GM12878 (cell line): ENCODE measurements at regions not wholly inside any gene's neighbourhood (a gene's known extent, or its start where the extent isn't known, plus 50 kb on each side); places are given as distances from the start of the nearest gene placed in this dataset.

Experiments
- ATAC-seq: fragments of 200-7000 bp; cut with Tn5 transposase; 3 replicates; pipeline ENCODE4 v1.9.1; 2020; ENCODE audit warnings: mild to moderate bottlenecking, moderate library complexity
- BruUV-seq: library from RNA; stranded (reverse); fragments of 400-500 nt; replicated peaks from 2 replicates; lab custom pipeline; 2021; lab: Mats Ljungman, UMichigan
- CTCF ChIA-PET: fragments of 300-600 bp; sonication (Branson Sonifier 250); formaldehyde crosslinking; extraction: SDS; loops from one replicate; lab custom pipeline; 2021; ENCODE audit warnings: inconsistent platforms; lab: Yijun Ruan, JAX
- POLR2A ChIA-PET: fragments of 350-600 bp; formaldehyde crosslinking; extraction: SDS; loops from one replicate; lab custom pipeline; 2021; ENCODE audit warnings: inconsistent platforms; lab: Charles Lee
- RAD21 ChIA-PET: fragments of 300-600 bp; sonication (Branson Sonifier 250); formaldehyde crosslinking; loops from one replicate; lab custom pipeline; 2023; ENCODE audit warnings: antibody characterized with exemption; ENCODE audit not compliant: unreplicated experiment; lab: Charles Lee
- SMC1A ChIA-PET: fragments of 300-600 bp; sonication (Branson Sonifier 250); formaldehyde crosslinking; loops from one replicate; lab custom pipeline; 2023; ENCODE audit not compliant: unreplicated experiment, uncharacterized antibody; lab: Charles Lee
- DNase-seq: peaks from one replicate; pipeline ENCODE4 v3.0.0-alpha.2; 2011; ENCODE audit warnings: low read depth, low spot score
- FAIRE-seq: peaks from 3 replicates; lab custom pipeline; 2011; peaks lifted over from hg19 to GRCh38; lab: Jason Lieb, UNC
- H2AFZ ChIP-seq: 2 replicates; pipeline ENCODE4 v1.6.0; 2011; ENCODE audit warnings: low read depth, low read length, control low read depth; ENCODE audit not compliant: control insufficient read depth
- H3K27ac ChIP-seq: 2 replicates; pipeline ENCODE4 v1.5.1; 2011; ENCODE audit warnings: control low read depth; ENCODE audit not compliant: control insufficient read depth, insufficient read depth
- H3K27me3 ChIP-seq, 2 experiments: replicated peaks in 1 of 2; 2 replicates each; pipeline versions ENCODE4 v1.6.0 to v1.6.1; 2011; ENCODE audit warnings: low read length in 1 of 2; ENCODE audit not compliant: control insufficient read depth in 2 of 2, insufficient read depth in 2 of 2
- H3K36me3 ChIP-seq, 2 experiments: 2 replicates each; pipeline ENCODE4 v1.5.1; 2011; ENCODE audit warnings: low read length in 1 of 2; ENCODE audit not compliant: control insufficient read depth in 2 of 2, insufficient read depth in 2 of 2
- H3K4me1 ChIP-seq: 2 replicates; pipeline ENCODE4 v1.6.1; 2011; ENCODE audit warnings: mild to moderate bottlenecking, low read length, moderate library complexity, mixed read lengths; ENCODE audit not compliant: control insufficient read depth, insufficient read depth
- H3K4me2 ChIP-seq: 2 replicates; pipeline ENCODE4 v1.6.0; 2011; ENCODE audit warnings: control low read depth; ENCODE audit not compliant: control insufficient read depth, insufficient read depth
- H3K4me3 ChIP-seq: fragments of 200-600 bp; sonication (generic); 2 replicates; pipeline ENCODE4 v1.5.1; 2016
- H3K79me2 ChIP-seq: 2 replicates; pipeline ENCODE4 v1.6.0; 2011; ENCODE audit warnings: low read length; ENCODE audit not compliant: control insufficient read depth, insufficient read depth
- H3K9ac ChIP-seq: 2 replicates; pipeline ENCODE4 v1.8.0; 2011; ENCODE audit warnings: low read length, control low read depth, mixed read lengths; ENCODE audit not compliant: control insufficient read depth, insufficient read depth
- H3K9me3 ChIP-seq: replicated peaks from 3 replicates; pipeline ENCODE4 v1.5.1; 2011; ENCODE audit warnings: mild to moderate bottlenecking, low read length; ENCODE audit not compliant: control insufficient read depth, insufficient read depth
- H4K20me1 ChIP-seq: 2 replicates; pipeline ENCODE4 v1.6.0; 2011; ENCODE audit not compliant: control insufficient read depth, insufficient read depth
- CBX3 ChIP-seq: fragments of 200-600 bp; sonication (generic); IDR thresholded peaks from 2 replicates; pipeline ENCODE4 v1.6.1; 2016; ENCODE audit warnings: low read depth, borderline replicate concordance
- HCFC1 ChIP-seq: fragments of 150-350 bp; IDR thresholded peaks from 2 replicates; pipeline ENCODE4 v1.6.1; 2014; ENCODE audit warnings: low read length
- JUNB ChIP-seq: IDR thresholded peaks from 2 replicates; pipeline ENCODE4 v1.6.1; 2016; ENCODE audit warnings: antibody characterized with exemption, mild to moderate bottlenecking
- STAT1 ChIP-seq: fragments of 450-650 bp; conservative IDR thresholded peaks from 2 replicates; pipeline ENCODE4 v1.6.1; 2014; ENCODE audit warnings: antibody characterized with exemption, mild to moderate bottlenecking
- WGBS: methylation state at CpG from one replicate; pipeline ENCODE4 v1.1.6; 2016; ENCODE audit warnings: low lambda C conversion rate; ENCODE audit not compliant: insufficient replicate concordance, insufficient coverage; ENCODE audit errors: missing lambda C conversion rate; 5-methylcytosine and 5-hydroxymethylcytosine counted together
- in situ Hi-C: fragments of 300-500 bp; cut with MboI; formaldehyde crosslinking; loops from 9 replicates; pipeline ENCODE4 v1.14.3; 2018; ENCODE audit warnings: mixed read lengths
- intact Hi-C: fragments of 100-400 bp; cut with micrococcal nuclease; formaldehyde crosslinking; loops from one replicate; pipeline ENCODE4 v1.14.2; 2022; ENCODE audit not compliant: unreplicated experiment
- TF ChIP-seq, protein P1 (sequence below): fragments of 450-650 bp; IDR thresholded peaks from 2 replicates; pipeline ENCODE4 v1.6.1; 2018; ENCODE audit warnings: borderline replicate concordance, mild to moderate bottlenecking; ENCODE audit not compliant: partially characterized antibody
- TF ChIP-seq, protein P2 (sequence below): fragments of 450-650 bp; conservative IDR thresholded peaks from 2 replicates; pipeline ENCODE4 v1.6.1; 2017; ENCODE audit warnings: mild to moderate bottlenecking, moderate library complexity

DNA sequence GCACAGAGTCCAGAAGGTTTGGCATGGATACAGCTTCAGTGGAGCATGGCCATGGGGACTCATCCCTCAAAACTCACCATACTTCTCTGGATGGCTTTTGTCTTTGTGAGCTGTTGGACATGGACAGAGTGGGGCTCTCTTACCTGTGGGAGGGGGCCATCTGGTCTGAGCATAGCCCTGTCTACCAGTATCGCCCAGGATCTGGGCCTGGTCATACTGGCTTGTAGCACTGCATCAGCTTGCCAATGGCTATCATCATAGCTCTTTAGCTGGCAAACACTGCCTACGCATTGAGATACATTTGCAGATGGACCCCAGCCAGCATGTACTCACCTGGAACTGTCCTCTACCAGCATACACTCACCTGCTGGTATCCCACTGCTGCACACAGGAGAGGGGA, 975.2 kb upstream of the NOVA1 start (continued):
- TF ChIP-seq, protein P1, sequence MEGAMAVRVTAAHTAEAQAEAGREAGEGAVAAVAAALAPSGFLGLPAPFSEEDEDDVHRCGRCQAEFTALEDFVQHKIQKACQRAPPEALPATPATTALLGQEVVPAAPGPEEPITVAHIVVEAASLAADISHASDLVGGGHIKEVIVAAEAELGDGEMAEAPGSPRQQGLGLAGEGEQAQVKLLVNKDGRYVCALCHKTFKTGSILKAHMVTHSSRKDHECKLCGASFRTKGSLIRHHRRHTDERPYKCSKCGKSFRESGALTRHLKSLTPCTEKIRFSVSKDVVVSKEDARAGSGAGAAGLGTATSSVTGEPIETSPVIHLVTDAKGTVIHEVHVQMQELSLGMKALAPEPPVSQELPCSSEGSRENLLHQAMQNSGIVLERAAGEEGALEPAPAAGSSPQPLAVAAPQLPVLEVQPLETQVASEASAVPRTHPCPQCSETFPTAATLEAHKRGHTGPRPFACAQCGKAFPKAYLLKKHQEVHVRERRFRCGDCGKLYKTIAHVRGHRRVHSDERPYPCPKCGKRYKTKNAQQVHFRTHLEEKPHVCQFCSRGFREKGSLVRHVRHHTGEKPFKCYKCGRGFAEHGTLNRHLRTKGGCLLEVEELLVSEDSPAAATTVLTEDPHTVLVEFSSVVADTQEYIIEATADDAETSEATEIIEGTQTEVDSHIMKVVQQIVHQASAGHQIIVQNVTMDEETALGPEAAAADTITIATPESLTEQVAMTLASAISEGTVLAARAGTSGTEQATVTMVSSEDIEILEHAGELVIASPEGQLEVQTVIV: no peak

DNA sequence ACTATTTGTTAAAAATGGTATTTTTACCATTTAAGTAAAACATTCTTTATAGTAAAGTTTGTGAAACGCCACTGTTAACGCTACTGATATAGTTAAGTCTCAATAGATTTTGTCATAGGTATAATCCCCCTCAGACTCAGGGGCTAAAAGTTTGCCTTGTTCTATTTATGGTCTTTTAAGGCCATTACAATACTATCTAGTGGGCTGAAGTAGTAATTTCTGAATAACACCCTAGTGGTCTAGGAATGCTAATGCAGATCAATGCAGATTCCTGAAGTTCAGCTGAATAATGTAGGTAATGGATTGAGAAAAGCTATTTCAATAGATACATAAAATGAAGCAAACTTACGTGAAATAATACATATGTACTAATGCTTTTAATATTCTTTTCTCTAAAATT, 989.3 kb upstream of the NOVA1 start:
- intact Hi-C loops: no loop called here
- CTCF ChIA-PET: no interaction called here
- BruUV-seq: no TSS peak

More for the DNA sequence above, 989.3 kb upstream of the NOVA1 start:
- Histone ChIP-seq H3K4me2 (no peak overlapping the region), H3K9ac (no peak overlapping the region), H3K27ac (no peak overlapping the region), H3K4me1 (no peaks in the 10 kb centered on the region), H3K79me2 (no peaks in the 10 kb centered on the region), H3K4me3 (no peak overlapping the region), H3K36me3 (no peaks in the 10 kb centered on the region), H3K27me3 (no peaks in the 10 kb centered on the region), H3K9me3 (no peaks in the 10 kb centered on the region), H2AFZ (no peak overlapping the region), H4K20me1 (no peaks in the 10 kb centered on the region)
- DNase-seq (no peak), ATAC-seq (no peak), FAIRE-seq (no peak)
- SMC1A ChIA-PET: no interaction called here
- RAD21 ChIA-PET: no interaction called here
- WGBS: 13% methylated on average over 3 of the region's 3 CpGs
- TF ChIP-seq STAT1: no peak
- TF ChIP-seq JUNB: no peak
- no peak for TF ChIP-seq CBX3
- TF ChIP-seq HCFC1: no peak
- TF ChIP-seq, protein P2, sequence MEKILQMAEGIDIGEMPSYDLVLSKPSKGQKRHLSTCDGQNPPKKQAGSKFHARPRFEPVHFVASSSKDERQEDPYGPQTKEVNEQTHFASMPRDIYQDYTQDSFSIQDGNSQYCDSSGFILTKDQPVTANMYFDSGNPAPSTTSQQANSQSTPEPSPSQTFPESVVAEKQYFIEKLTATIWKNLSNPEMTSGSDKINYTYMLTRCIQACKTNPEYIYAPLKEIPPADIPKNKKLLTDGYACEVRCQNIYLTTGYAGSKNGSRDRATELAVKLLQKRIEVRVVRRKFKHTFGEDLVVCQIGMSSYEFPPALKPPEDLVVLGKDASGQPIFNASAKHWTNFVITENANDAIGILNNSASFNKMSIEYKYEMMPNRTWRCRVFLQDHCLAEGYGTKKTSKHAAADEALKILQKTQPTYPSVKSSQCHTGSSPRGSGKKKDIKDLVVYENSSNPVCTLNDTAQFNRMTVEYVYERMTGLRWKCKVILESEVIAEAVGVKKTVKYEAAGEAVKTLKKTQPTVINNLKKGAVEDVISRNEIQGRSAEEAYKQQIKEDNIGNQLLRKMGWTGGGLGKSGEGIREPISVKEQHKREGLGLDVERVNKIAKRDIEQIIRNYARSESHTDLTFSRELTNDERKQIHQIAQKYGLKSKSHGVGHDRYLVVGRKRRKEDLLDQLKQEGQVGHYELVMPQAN: no peak
- POLR2A ChIA-PET: no interaction called here
- in situ Hi-C loops: no loop called here
